SK-N-SH treated with all-trans-retinoic acid at 6 μM for 48 hours (cell line): ENCODE measurements at regions not wholly inside any gene's neighbourhood (a gene's known extent, or its start where the extent isn't known, plus 50 kb on each side); places are given as distances from the start of the nearest gene placed in this dataset.

ENCODE experiments used
- ATAC-seq: fragments of 200-7000 bp; cut with Tn5 transposase; 3 replicates; pipeline ENCODE4 v1.9.1; 2020; ENCODE audit warnings: mild to moderate bottlenecking, moderate library complexity
- ARNTL ChIP-seq: fragments of 450-650 bp; formaldehyde crosslinking; IDR thresholded peaks from 2 replicates; pipeline ENCODE4 v1.5.0; 2020; ENCODE audit warnings: low read depth, mild to moderate bottlenecking, moderate library complexity, borderline replicate concordance
- BACH2 ChIP-seq: fragments of 250-450 bp; sonication (Bioruptor Pico); IDR thresholded peaks from 2 replicates; pipeline ENCODE4 v1.9.0; 2021; ENCODE audit warnings: mild to moderate bottlenecking, borderline replicate concordance
- CREB5 ChIP-seq: fragments of 250-450 bp; sonication (Bioruptor Pico); IDR thresholded peaks from 2 replicates; pipeline ENCODE4 v1.5.1; 2020; ENCODE audit warnings: low read depth, mild to moderate bottlenecking, moderate library complexity
- CSDC2 ChIP-seq: fragments of 250-450 bp; sonication (Bioruptor Pico); IDR thresholded peaks from 2 replicates; pipeline ENCODE4 v1.5.0; 2020; ENCODE audit warnings: mild to moderate bottlenecking, moderate library complexity
- CSRNP3 ChIP-seq: fragments of 250-450 bp; sonication (Bioruptor Pico); IDR thresholded peaks from 2 replicates; pipeline ENCODE4 v1.5.1; 2021; ENCODE audit warnings: mild to moderate bottlenecking, moderate library complexity
- ESRRG ChIP-seq: fragments of 250-450 bp; sonication (Bioruptor Pico); IDR thresholded peaks from 2 replicates; pipeline ENCODE4 v1.6.1; 2021; ENCODE audit warnings: mild to moderate bottlenecking
- GLIS3 ChIP-seq: fragments of 250-450 bp; sonication (Bioruptor Pico); IDR thresholded peaks from 2 replicates; pipeline ENCODE4 v1.5.0; 2020; ENCODE audit warnings: mild to moderate bottlenecking, moderate library complexity
- ISL1 ChIP-seq: fragments of 250-450 bp; sonication (Bioruptor Pico); IDR thresholded peaks from 2 replicates; pipeline ENCODE4 v2.1.2; 2022; ENCODE audit warnings: mild to moderate bottlenecking, moderate library complexity
- OSR1 ChIP-seq: fragments of 250-450 bp; sonication (Bioruptor Pico); IDR thresholded peaks from 2 replicates; pipeline ENCODE4 v1.8.0; 2022; ENCODE audit warnings: moderate library complexity, mild to moderate bottlenecking, inconsistent platforms
- PATZ1 ChIP-seq: fragments of 250-450 bp; sonication (Bioruptor Pico); IDR thresholded peaks from 2 replicates; pipeline ENCODE4 v1.8.0; 2020; ENCODE audit warnings: mild to moderate bottlenecking, moderate library complexity, borderline replicate concordance
- POU6F1 ChIP-seq: fragments of 250-450 bp; sonication (Bioruptor Pico); IDR thresholded peaks from 2 replicates; pipeline ENCODE4 v1.8.0; 2021; ENCODE audit warnings: low read depth, mild to moderate bottlenecking, moderate library complexity, borderline replicate concordance
- RARB ChIP-seq: fragments of 250-450 bp; sonication (Bioruptor Pico); IDR thresholded peaks from 2 replicates; pipeline ENCODE4 v1.8.0; 2021; ENCODE audit warnings: mild to moderate bottlenecking, moderate library complexity
- SNAI2 ChIP-seq: fragments of 250-450 bp; sonication (Bioruptor Pico); IDR thresholded peaks from 2 replicates; pipeline ENCODE4 v1.5.0; 2020; ENCODE audit warnings: mild to moderate bottlenecking, moderate library complexity
- TCF4 ChIP-seq: fragments of 250-450 bp; sonication (Bioruptor Pico); IDR thresholded peaks from 2 replicates; pipeline ENCODE4 v1.8.0; 2021; ENCODE audit warnings: mild to moderate bottlenecking, moderate library complexity, borderline replicate concordance
- TOX ChIP-seq: fragments of 250-450 bp; sonication (Bioruptor Pico); IDR thresholded peaks from 2 replicates; pipeline ENCODE4 v1.8.0; 2021; ENCODE audit warnings: mild to moderate bottlenecking, moderate library complexity, borderline replicate concordance
- ZC3H10 ChIP-seq: fragments of 250-450 bp; sonication (Bioruptor Pico); IDR thresholded peaks from 2 replicates; pipeline ENCODE4 v1.5.1; 2021; ENCODE audit warnings: mild to moderate bottlenecking, moderate library complexity
- ZFP3 ChIP-seq: fragments of 250-450 bp; sonication (Bioruptor Pico); IDR thresholded peaks from 2 replicates; pipeline ENCODE4 v1.5.0; 2020; ENCODE audit warnings: mild to moderate bottlenecking, moderate library complexity
- ZFP30 ChIP-seq: fragments of 450-650 bp; formaldehyde crosslinking; IDR thresholded peaks from 2 replicates; pipeline ENCODE4 v1.5.0; 2022; ENCODE audit warnings: mild to moderate bottlenecking, moderate library complexity
- ZNF565 ChIP-seq: fragments of 450-650 bp; formaldehyde crosslinking; conservative IDR thresholded peaks from 2 replicates; pipeline ENCODE4 v1.5.0; 2020; ENCODE audit warnings: low read depth, mild to moderate bottlenecking, moderate library complexity
- ZNF8 ChIP-seq: fragments of 450-650 bp; formaldehyde crosslinking; IDR thresholded peaks from 2 replicates; pipeline ENCODE4 v1.5.0; 2020; ENCODE audit warnings: mild to moderate bottlenecking, moderate library complexity

GRCh38 chr5:4518903-4519672 is 621.0 kb upstream of the ADAMTS16 start:
- no peak for TF ChIP-seq ZC3H10 (CRISPR knock-in tag)
- TF ChIP-seq ZNF565 (CRISPR knock-in tag), result no peak
- no peak for ATAC-seq

GRCh38 chr5:4520559-4520958 is 619.6 kb upstream of the ADAMTS16 start:
- TF ChIP-seq ZFP30 (CRISPR knock-in tag), result no peak
- TF ChIP-seq CREB5 (CRISPR knock-in tag), result no peak
- TF ChIP-seq, all 23 proteins: peak for 0
- no peak for ATAC-seq

GRCh38 chr5:4523038-4523437 is 617.1 kb upstream of the ADAMTS16 start:
- no peak for ATAC-seq
- TF ChIP-seq ZC3H10 (CRISPR knock-in tag), result no peak
- no peak for TF ChIP-seq ZFP30 (CRISPR knock-in tag)
- TF ChIP-seq ZNF565 (CRISPR knock-in tag), result no peak
- TF ChIP-seq GLIS3 (CRISPR knock-in tag), result no peak
- no peak for TF ChIP-seq RARB
- no peak for TF ChIP-seq ARNTL (CRISPR knock-in tag)
- TF ChIP-seq ZFP3 (CRISPR knock-in tag), result no peak
- TF ChIP-seq SNAI2 (CRISPR knock-in tag), result no peak
- TF ChIP-seq CREB5 (CRISPR knock-in tag), result no peak
- no peak for TF ChIP-seq OSR1 (CRISPR knock-in tag)
- no peak for TF ChIP-seq TCF4 (CRISPR knock-in tag)
- no peak for TF ChIP-seq PATZ1 (CRISPR knock-in tag)
- no peak for TF ChIP-seq ESRRG
- TF ChIP-seq CSDC2 (CRISPR knock-in tag), result no peak
- no peak for TF ChIP-seq POU6F1
- TF ChIP-seq BACH2 (CRISPR knock-in tag), result no peak
- TF ChIP-seq ISL1 (CRISPR knock-in tag), result no peak

- TF ChIP-seq ESRRG, result no peak
- no peak for TF ChIP-seq ZNF8 (CRISPR knock-in tag)
- no peak for TF ChIP-seq ISL1 (CRISPR knock-in tag)
- no peak for TF ChIP-seq TOX (CRISPR knock-in tag)
- no peak for TF ChIP-seq CSRNP3 (CRISPR knock-in tag)
- no peak for TF ChIP-seq ZC3H10 (CRISPR knock-in tag)
- TF ChIP-seq, all 23 proteins: peak for 0
- ATAC-seq, result no peak
These were observed 608.1 kb upstream of the ADAMTS16 start for GRCh38 chr5:4531756-4532704.
